ENCODE measurements at regions not wholly inside any gene's neighbourhood (a gene's known extent, or its start where the extent isn't known, plus 50 kb on each side); places are given as distances from the start of the nearest gene placed in this dataset.

DNA sequence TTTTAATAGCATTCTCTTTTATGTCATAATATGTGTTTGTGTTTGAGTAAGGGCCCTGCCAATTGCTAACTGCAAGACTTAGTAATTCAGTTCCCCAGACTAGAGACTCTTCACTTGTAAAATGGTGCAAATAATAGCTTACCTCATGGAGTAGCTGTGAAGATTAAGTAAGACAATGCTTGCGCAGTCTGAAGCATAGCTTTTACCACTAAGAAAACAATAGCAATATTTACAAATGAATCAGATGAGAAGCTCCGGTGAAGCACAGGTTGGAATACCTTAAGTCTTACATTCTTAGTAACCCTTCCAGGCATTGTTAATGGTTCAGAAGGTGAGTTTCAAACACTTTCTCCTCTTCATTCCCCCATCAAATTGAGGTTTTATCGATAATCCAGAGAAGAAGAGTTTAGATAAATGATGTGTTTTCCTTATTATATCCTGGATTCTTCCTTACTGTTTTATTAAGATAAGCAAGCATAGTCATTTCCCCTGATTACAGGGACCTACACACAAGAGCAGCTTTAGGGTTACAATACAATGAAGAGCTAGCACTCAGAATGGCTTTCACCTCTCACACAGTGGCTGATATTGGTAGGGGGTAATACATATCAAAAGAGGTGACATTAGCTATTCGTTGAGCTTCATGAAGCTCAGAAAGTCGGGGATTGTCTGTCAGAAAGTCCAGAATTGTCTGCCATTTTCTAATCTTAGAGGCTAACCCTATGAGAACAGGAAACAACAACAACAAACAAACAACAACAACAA, 96.4 kb upstream of the EDIL3 start:
- no peak overlapping the region for H3K27ac ChIP-seq
- no peak overlapping the region for H2AFZ ChIP-seq
- TF ChIP-seq, protein P1, sequence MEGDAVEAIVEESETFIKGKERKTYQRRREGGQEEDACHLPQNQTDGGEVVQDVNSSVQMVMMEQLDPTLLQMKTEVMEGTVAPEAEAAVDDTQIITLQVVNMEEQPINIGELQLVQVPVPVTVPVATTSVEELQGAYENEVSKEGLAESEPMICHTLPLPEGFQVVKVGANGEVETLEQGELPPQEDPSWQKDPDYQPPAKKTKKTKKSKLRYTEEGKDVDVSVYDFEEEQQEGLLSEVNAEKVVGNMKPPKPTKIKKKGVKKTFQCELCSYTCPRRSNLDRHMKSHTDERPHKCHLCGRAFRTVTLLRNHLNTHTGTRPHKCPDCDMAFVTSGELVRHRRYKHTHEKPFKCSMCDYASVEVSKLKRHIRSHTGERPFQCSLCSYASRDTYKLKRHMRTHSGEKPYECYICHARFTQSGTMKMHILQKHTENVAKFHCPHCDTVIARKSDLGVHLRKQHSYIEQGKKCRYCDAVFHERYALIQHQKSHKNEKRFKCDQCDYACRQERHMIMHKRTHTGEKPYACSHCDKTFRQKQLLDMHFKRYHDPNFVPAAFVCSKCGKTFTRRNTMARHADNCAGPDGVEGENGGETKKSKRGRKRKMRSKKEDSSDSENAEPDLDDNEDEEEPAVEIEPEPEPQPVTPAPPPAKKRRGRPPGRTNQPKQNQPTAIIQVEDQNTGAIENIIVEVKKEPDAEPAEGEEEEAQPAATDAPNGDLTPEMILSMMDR (IDR thresholded peaks at IDR 0.05; ENCODE audit: poor library complexity), result no peak
- H3K9me3 ChIP-seq (ENCODE audit: low read depth), result no peaks in the 10 kb centered on the region
- no peaks in the 10 kb centered on the region for H3K4me1 ChIP-seq (ENCODE audit: insufficient read depth)
- no peaks in the 10 kb centered on the region for H3K27me3 ChIP-seq
- WGBS (ENCODE audit: low lambda C conversion rate, missing lambda C conversion rate), result 24% methylated on average over 5 of the region's 5 CpGs
- no peak overlapping the region for H3K4me3 ChIP-seq
- no peak for DNase-seq (ENCODE audit: low spot score)
- H3K4me2 ChIP-seq, result no peak overlapping the region
- no peaks in the 10 kb centered on the region for H4K20me1 ChIP-seq (ENCODE audit: insufficient read depth, poor library complexity, severe bottlenecking)
- H3K36me3 ChIP-seq (replicated peaks; ENCODE audit: insufficient read depth, low read depth), result no peaks in the 10 kb centered on the region
- no peaks in the 10 kb centered on the region for H3K9me2 ChIP-seq (replicated peaks; ENCODE audit: insufficient read depth)
- H3K79me2 ChIP-seq, result no peaks in the 10 kb centered on the region

DNA sequence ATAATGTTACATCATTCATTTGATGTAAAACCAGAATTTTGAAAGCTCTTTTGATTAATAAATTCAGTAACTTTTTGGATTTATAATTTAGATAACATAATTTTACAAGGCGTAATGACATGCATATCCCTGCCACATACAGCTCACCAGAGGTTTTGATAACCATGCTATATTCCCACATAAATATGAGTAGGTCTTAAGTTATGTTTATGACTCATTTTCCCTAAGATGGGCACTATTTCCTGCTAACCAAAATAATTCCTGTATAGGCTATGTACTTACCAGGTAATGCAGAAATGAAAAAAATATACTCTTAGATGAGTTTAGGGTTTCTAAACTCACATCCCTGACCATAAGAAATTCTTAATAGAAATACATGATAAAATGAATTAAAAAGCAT, 93.9 kb upstream of the EDIL3 start:
- Histone ChIP-seq H3K4me1 (ENCODE audit: insufficient read depth) (no peaks in the 10 kb centered on the region), H2AFZ (no peak overlapping the region), H3K9me2 (replicated peaks; ENCODE audit: insufficient read depth) (no peaks in the 10 kb centered on the region), H3K4me2 (no peak overlapping the region), H3K79me2 (no peaks in the 10 kb centered on the region), H3K27me3 (no peaks in the 10 kb centered on the region), H3K27ac (no peak overlapping the region), H3K4me3 (no peak overlapping the region), H4K20me1 (ENCODE audit: insufficient read depth, poor library complexity, severe bottlenecking) (no peaks in the 10 kb centered on the region), H3K36me3 (replicated peaks; ENCODE audit: insufficient read depth, low read depth) (no peaks in the 10 kb centered on the region), H3K9me3 (ENCODE audit: low read depth) (no peaks in the 10 kb centered on the region)
- 95% methylated on average over 1 of the region's 1 CpG for WGBS (ENCODE audit: low lambda C conversion rate, missing lambda C conversion rate)
- TF ChIP-seq, protein P1 (IDR thresholded peaks at IDR 0.05; ENCODE audit: poor library complexity), result no peak
- TF ChIP-seq EZH2 (IDR thresholded peaks at IDR 0.05; ENCODE audit: borderline replicate concordance), result no peak
- no peak for DNase-seq (ENCODE audit: low spot score)

DNA sequence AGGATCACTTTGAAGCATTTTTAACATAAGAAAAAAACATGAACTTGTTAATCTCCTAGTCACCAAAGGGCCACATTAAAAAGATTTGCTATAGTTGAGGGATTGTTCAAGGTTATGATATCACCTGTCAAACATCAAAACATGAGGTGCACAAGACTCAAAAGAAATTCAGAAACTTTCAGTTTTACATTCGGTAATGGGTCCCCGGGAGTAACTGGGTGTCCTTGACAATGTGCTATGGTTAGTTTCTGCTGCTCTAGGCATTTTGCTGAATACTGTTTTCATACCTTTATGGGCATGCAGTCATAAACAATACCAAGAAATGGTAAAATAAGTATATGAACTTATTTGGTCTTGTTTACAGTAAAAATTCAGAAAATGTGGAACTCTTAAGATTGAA, 92.8 kb upstream of the EDIL3 start:
- H3K4me3 ChIP-seq, result no peak overlapping the region
- no peaks in the 10 kb centered on the region for H3K36me3 ChIP-seq (replicated peaks; ENCODE audit: insufficient read depth, low read depth)
- H3K79me2 ChIP-seq, result no peaks in the 10 kb centered on the region
- no peak for DNase-seq (ENCODE audit: low spot score)
- no peak for TF ChIP-seq EZH2phosphoT487 (IDR thresholded peaks at IDR 0.05; ENCODE audit: low read depth, severe bottlenecking, unreplicated experiment)
- TF ChIP-seq, protein P1 (IDR thresholded peaks at IDR 0.05; ENCODE audit: poor library complexity), result no peak
- TF ChIP-seq EZH2 (IDR thresholded peaks at IDR 0.05; ENCODE audit: borderline replicate concordance), result no peak
- no peaks in the 10 kb centered on the region for H3K9me3 ChIP-seq (ENCODE audit: low read depth)
- no peaks in the 10 kb centered on the region for H3K27me3 ChIP-seq
- no peak overlapping the region for H2AFZ ChIP-seq
- no peak overlapping the region for H3K4me2 ChIP-seq
- WGBS (ENCODE audit: low lambda C conversion rate, missing lambda C conversion rate), result 88% methylated on average over 2 of the region's 2 CpGs
- no peaks in the 10 kb centered on the region for H4K20me1 ChIP-seq (ENCODE audit: insufficient read depth, poor library complexity, severe bottlenecking)
- no peaks in the 10 kb centered on the region for H3K4me1 ChIP-seq (ENCODE audit: insufficient read depth)
- no peak overlapping the region for H3K27ac ChIP-seq
- H3K9me2 ChIP-seq (replicated peaks; ENCODE audit: insufficient read depth), result no peaks in the 10 kb centered on the region

DNA sequence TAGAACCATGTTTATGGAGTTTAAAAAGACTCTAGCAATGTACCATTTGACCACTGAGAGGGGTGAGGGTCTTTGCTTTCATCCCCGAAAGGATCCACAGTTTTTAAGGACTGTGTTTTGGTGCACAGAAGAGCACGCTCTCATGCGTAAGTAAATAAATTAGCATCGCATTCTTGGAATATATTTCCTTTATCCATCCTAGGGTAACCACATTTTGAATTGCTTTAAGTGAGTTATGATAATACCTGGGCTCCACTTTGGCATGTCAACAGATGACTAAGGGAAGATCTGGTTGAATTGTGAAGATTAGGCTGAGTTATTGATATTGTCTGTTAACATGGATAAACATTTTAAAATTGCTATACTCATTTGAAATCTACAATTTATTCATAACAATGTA, 89.4 kb upstream of the EDIL3 start:
- no peaks in the 10 kb centered on the region for H3K9me2 ChIP-seq (replicated peaks; ENCODE audit: insufficient read depth)
- H2AFZ ChIP-seq, result no peak overlapping the region
- TF ChIP-seq EZH2 (IDR thresholded peaks at IDR 0.05; ENCODE audit: borderline replicate concordance), result no peak
- TF ChIP-seq, protein P1 (IDR thresholded peaks at IDR 0.05; ENCODE audit: poor library complexity), result no peak
- TF ChIP-seq EZH2phosphoT487 (IDR thresholded peaks at IDR 0.05; ENCODE audit: low read depth, severe bottlenecking, unreplicated experiment), result no peak
- H3K27ac ChIP-seq, result no peak overlapping the region
- H3K27me3 ChIP-seq, result no peaks in the 10 kb centered on the region
- no peaks in the 10 kb centered on the region for H3K79me2 ChIP-seq
- no peak overlapping the region for H3K4me2 ChIP-seq
- 93% methylated on average over 4 of the region's 4 CpGs for WGBS (ENCODE audit: low lambda C conversion rate, missing lambda C conversion rate)
- no peak for DNase-seq (ENCODE audit: low spot score)
- no peaks in the 10 kb centered on the region for H3K9me3 ChIP-seq (ENCODE audit: low read depth)
- no peaks in the 10 kb centered on the region for H3K36me3 ChIP-seq (replicated peaks; ENCODE audit: insufficient read depth, low read depth)
- H3K4me1 ChIP-seq (ENCODE audit: insufficient read depth), result no peaks in the 10 kb centered on the region
- no peaks in the 10 kb centered on the region for H4K20me1 ChIP-seq (ENCODE audit: insufficient read depth, poor library complexity, severe bottlenecking)
- H3K4me3 ChIP-seq, result no peak overlapping the region

All from hepatocyte (in vitro differentiated cells).